Activated T-helper 1 cell treated with anti-CD3 and anti-CD28 coated beads, Interleukin-12 subunit alpha, Interleukin-12 subunit beta, Interleukin-2, Interleukin-4 antibody, amounts not matched to agents 30 ng/mL and 10 ng/mL and 1 ng/mL, durations not matched to agents 14 hours and 24 hours and 36 hours (primary cell): ENCODE measurements at regions not wholly inside any gene's neighbourhood (a gene's known extent, or its start where the extent isn't known, plus 50 kb on each side); places are given as distances from the start of the nearest gene placed in this dataset.

Experiments
- DNase-seq: peaks from one replicate; pipeline ENCODE4 v3.0.0; 2021; ENCODE audit warnings: low spot score
- H3K27ac Mint-ChIP-seq: one replicate; pipeline ENCODE4 v1.8.0; 2021; ENCODE audit warnings: mild to moderate bottlenecking, mixed read lengths
- H3K27me3 Mint-ChIP-seq: one replicate; pipeline ENCODE4 v1.8.0; 2022; ENCODE audit warnings: mild to moderate bottlenecking, moderate library complexity, mixed read lengths; ENCODE audit not compliant: insufficient read depth
- H3K36me3 Mint-ChIP-seq: one replicate; pipeline ENCODE4 v1.8.0; 2021; ENCODE audit warnings: low read depth, mixed read lengths
- H3K4me1 Mint-ChIP-seq: one replicate; pipeline ENCODE4 v1.8.0; 2021; ENCODE audit warnings: low read depth, mixed read lengths
- H3K4me3 Mint-ChIP-seq: one replicate; pipeline ENCODE4 v1.8.0; 2021; ENCODE audit warnings: mild to moderate bottlenecking, moderate library complexity, mixed read lengths
- H3K9me3 Mint-ChIP-seq: one replicate; pipeline ENCODE4 v1.8.0; 2021; ENCODE audit warnings: mixed read lengths
- intact Hi-C: fragments of 100-400 bp; cut with micrococcal nuclease; formaldehyde crosslinking; loops from one replicate; pipeline ENCODE4 v1.15.1; 2024

- Mint-ChIP-seq H3K27me3 (peaks cover 3% of the 10 kb centered on the region), H3K4me3 (no peak overlapping the region), H3K36me3 (no peaks in the 10 kb centered on the region), H3K9me3 (no peaks in the 10 kb centered on the region), H3K27ac (no peak overlapping the region), H3K4me1 (no peaks in the 10 kb centered on the region)
- DNase-seq = no peak
- intact Hi-C loops = no loop called here
These were observed 182.9 kb upstream of the RFX3 start for GRCh38 chr9:3708751-3709150.

- no peak overlapping the region for H3K27ac Mint-ChIP-seq
- no peaks in the 10 kb centered on the region for H3K36me3 Mint-ChIP-seq
- H3K4me1 Mint-ChIP-seq = no peaks in the 10 kb centered on the region
- H3K4me3 Mint-ChIP-seq = no peak overlapping the region
- intact Hi-C loops = no loop called here
- H3K27me3 Mint-ChIP-seq = peaks cover 7% of the 10 kb centered on the region
- no peak for DNase-seq
- H3K9me3 Mint-ChIP-seq = no peaks in the 10 kb centered on the region
These were observed 179.1 kb upstream of the RFX3 start for GRCh38 chr9:3704890-3705289.

GRCh38 chr9:3700772-3701171 is 175.0 kb upstream of the RFX3 start:
- H3K4me1 Mint-ChIP-seq = no peaks in the 10 kb centered on the region
- H3K27ac Mint-ChIP-seq = no peak overlapping the region
- no peaks in the 10 kb centered on the region for H3K36me3 Mint-ChIP-seq
- no peak overlapping the region for H3K4me3 Mint-ChIP-seq
- intact Hi-C loops = no loop called here
- peaks cover 8% of the 10 kb centered on the region for H3K27me3 Mint-ChIP-seq
- H3K9me3 Mint-ChIP-seq = no peaks in the 10 kb centered on the region
- DNase-seq = no peak

- intact Hi-C loops = no loop called here
- no peak overlapping the region for H3K4me3 Mint-ChIP-seq
- DNase-seq = no peak
- no peaks in the 10 kb centered on the region for H3K36me3 Mint-ChIP-seq
- H3K27me3 Mint-ChIP-seq = peaks cover 8% of the 10 kb centered on the region
- H3K9me3 Mint-ChIP-seq = no peaks in the 10 kb centered on the region
- no peaks in the 10 kb centered on the region for H3K4me1 Mint-ChIP-seq
- no peak overlapping the region for H3K27ac Mint-ChIP-seq
These were observed 174.1 kb upstream of the RFX3 start for GRCh38 chr9:3699883-3700282.

GRCh38 chr9:3698531-3698930 is 172.7 kb upstream of the RFX3 start:
- no peaks in the 10 kb centered on the region for H3K4me1 Mint-ChIP-seq
- DNase-seq = no peak
- no peak overlapping the region for H3K4me3 Mint-ChIP-seq
- no peak overlapping the region for H3K27ac Mint-ChIP-seq
- H3K27me3 Mint-ChIP-seq = peaks cover 8% of the 10 kb centered on the region
- no peaks in the 10 kb centered on the region for H3K36me3 Mint-ChIP-seq
- intact Hi-C loops = no loop called here
- H3K9me3 Mint-ChIP-seq = no peaks in the 10 kb centered on the region

GRCh38 chr9:3698076-3698475 is 172.3 kb upstream of the RFX3 start:
- no peaks in the 10 kb centered on the region for H3K4me1 Mint-ChIP-seq
- no peak overlapping the region for H3K4me3 Mint-ChIP-seq
- intact Hi-C loops = no loop called here
- no peaks in the 10 kb centered on the region for H3K9me3 Mint-ChIP-seq
- H3K27me3 Mint-ChIP-seq = peaks cover 8% of the 10 kb centered on the region
- no peak for DNase-seq
- no peak overlapping the region for H3K27ac Mint-ChIP-seq
- no peaks in the 10 kb centered on the region for H3K36me3 Mint-ChIP-seq

GRCh38 chr9:3696368-3696767 is 170.6 kb upstream of the RFX3 start:
- no peak for DNase-seq
- H3K27ac Mint-ChIP-seq = no peak overlapping the region
- H3K27me3 Mint-ChIP-seq = peaks cover 8% of the 10 kb centered on the region
- H3K4me3 Mint-ChIP-seq = no peak overlapping the region
- H3K36me3 Mint-ChIP-seq = no peaks in the 10 kb centered on the region
- H3K4me1 Mint-ChIP-seq = no peaks in the 10 kb centered on the region
- H3K9me3 Mint-ChIP-seq = no peaks in the 10 kb centered on the region
- intact Hi-C loops = no loop called here

GRCh38 chr9:3692606-3693005 is 166.8 kb upstream of the RFX3 start:
- DNase-seq = no peak

GRCh38 chr9:3689555-3689954 is 163.8 kb upstream of the RFX3 start:
- peaks cover 6% of the 10 kb centered on the region for H3K9me3 Mint-ChIP-seq
- no peaks in the 10 kb centered on the region for H3K4me1 Mint-ChIP-seq

More at GRCh38 chr9:3692606-3693005, 166.8 kb upstream of the RFX3 start:
- Mint-ChIP-seq H3K36me3 (no peaks in the 10 kb centered on the region), H3K9me3 (no peaks in the 10 kb centered on the region), H3K4me3 (no peak overlapping the region), H3K27ac (no peak overlapping the region), H3K27me3 (peaks cover 2% of the 10 kb centered on the region), H3K4me1 (no peaks in the 10 kb centered on the region)
- intact Hi-C loops = no loop called here

GRCh38 chr9:3687145-3687544 is 161.3 kb upstream of the RFX3 start:
- H3K9me3 Mint-ChIP-seq = peaks cover 6% of the 10 kb centered on the region
- H3K4me1 Mint-ChIP-seq = no peaks in the 10 kb centered on the region
- H3K27ac Mint-ChIP-seq = no peak overlapping the region
- no peak for DNase-seq
- no peak overlapping the region for H3K4me3 Mint-ChIP-seq
- H3K27me3 Mint-ChIP-seq = peaks cover 2% of the 10 kb centered on the region
- intact Hi-C loops = no loop called here
- H3K36me3 Mint-ChIP-seq = no peaks in the 10 kb centered on the region

More at GRCh38 chr9:3689555-3689954, 163.8 kb upstream of the RFX3 start:
- H3K27ac Mint-ChIP-seq = no peak overlapping the region
- no peaks in the 10 kb centered on the region for H3K27me3 Mint-ChIP-seq
- DNase-seq = no peak
- H3K36me3 Mint-ChIP-seq = no peaks in the 10 kb centered on the region
- no peak overlapping the region for H3K4me3 Mint-ChIP-seq
- intact Hi-C loops = no loop called here

- Mint-ChIP-seq H3K27ac (no peak overlapping the region), H3K36me3 (no peaks in the 10 kb centered on the region), H3K4me3 (no peak overlapping the region), H3K9me3 (peaks cover 6% of the 10 kb centered on the region), H3K4me1 (no peaks in the 10 kb centered on the region), H3K27me3 (peaks cover 2% of the 10 kb centered on the region)
- DNase-seq = no peak
- intact Hi-C loops = no loop called here
These were observed 156.4 kb upstream of the RFX3 start for GRCh38 chr9:3682186-3682585.

- no peak overlapping the region for H3K4me3 Mint-ChIP-seq
- no peaks in the 10 kb centered on the region for H3K9me3 Mint-ChIP-seq
- intact Hi-C loops = no loop called here
- peaks cover 2% of the 10 kb centered on the region for H3K27me3 Mint-ChIP-seq
- H3K36me3 Mint-ChIP-seq = no peaks in the 10 kb centered on the region
- DNase-seq = no peak
- H3K4me1 Mint-ChIP-seq = no peaks in the 10 kb centered on the region
- no peak overlapping the region for H3K27ac Mint-ChIP-seq
These were observed 151.7 kb upstream of the RFX3 start for GRCh38 chr9:3677541-3677940.

- no peaks in the 10 kb centered on the region for H3K4me1 Mint-ChIP-seq
- no peaks in the 10 kb centered on the region for H3K9me3 Mint-ChIP-seq
- no peak overlapping the region for H3K4me3 Mint-ChIP-seq
- no peaks in the 10 kb centered on the region for H3K36me3 Mint-ChIP-seq
- H3K27me3 Mint-ChIP-seq = no peaks in the 10 kb centered on the region
- no peak overlapping the region for H3K27ac Mint-ChIP-seq
- no peak for DNase-seq
- intact Hi-C loops = no loop called here
These were observed 151.0 kb upstream of the RFX3 start for GRCh38 chr9:3676766-3677165.

GRCh38 chr9:3675946-3676345 is 150.1 kb upstream of the RFX3 start:
- DNase-seq = no peak
- Mint-ChIP-seq H3K9me3 (no peaks in the 10 kb centered on the region), H3K36me3 (no peaks in the 10 kb centered on the region), H3K4me3 (no peak overlapping the region), H3K4me1 (no peaks in the 10 kb centered on the region), H3K27me3 (no peaks in the 10 kb centered on the region), H3K27ac (no peak overlapping the region)
- intact Hi-C loops = no loop called here
